GM10266 (cell line): ENCODE measurements at regions not wholly inside any gene's neighbourhood (a gene's known extent, or its start where the extent isn't known, plus 50 kb on each side); places are given as distances from the start of the nearest gene placed in this dataset.
A peak's percentile ranks its signal among the peaks of the same experiment; 100 is the strongest.
"Not testable (repeated sequence)": the region's sequence is repeated elsewhere in the genome, so short reads cannot be mapped to it uniquely, and the experiment has no call there.

Source experiments
- DNase-seq: peaks from one replicate; pipeline ENCODE4 v3.0.0; 2012; ENCODE audit errors: extremely low spot score
- CTCF ChIP-seq: IDR thresholded peaks from 2 replicates; pipeline ENCODE4 v1.5.1; 2012; ENCODE audit warnings: mild to moderate bottlenecking, low read depth; ENCODE audit not compliant: control insufficient read depth, insufficient read depth; ENCODE audit errors: missing control alignments

GRCh38 chr10:63689768-63690167 is 168.6 kb downstream of the REEP3 start:
- TF ChIP-seq CTCF, result no peak
- DNase-seq, result peak; percentile 25

GRCh38 chr10:63692220-63692896 is 171.2 kb downstream of the REEP3 start:
- no peak for DNase-seq
- no peak for TF ChIP-seq CTCF

GRCh38 chr10:63693021-63693420 is 171.8 kb downstream of the REEP3 start:
- DNase-seq, result not testable (repeated sequence)

GRCh38 chr10:63696205-63696604 is 175.0 kb downstream of the REEP3 start:
- no peak for TF ChIP-seq CTCF
- DNase-seq, result no peak

- TF ChIP-seq CTCF, result no peak
- DNase-seq, result no peak
Measured at GRCh38 chr10:63697956-63698786, 177.0 kb downstream of the REEP3 start.

GRCh38 chr10:63698787-63699150 is 177.6 kb downstream of the REEP3 start:
- no peak for TF ChIP-seq CTCF
- DNase-seq, result no peak

- DNase-seq, result no peak
- TF ChIP-seq CTCF, result no peak
Measured at GRCh38 chr10:63699785-63700613, 178.8 kb downstream of the REEP3 start.
